ENCODE measurements at regions not wholly inside any gene's neighbourhood (a gene's known extent, or its start where the extent isn't known, plus 50 kb on each side); places are given as distances from the start of the nearest gene placed in this dataset.
A peak's percentile ranks its signal among the peaks of the same experiment; 100 is the strongest.

- TF ChIP-seq ZNF462 (CRISPR knock-in tag; IDR thresholded peaks at IDR 0.05): no peak
- TF ChIP-seq, protein P1, sequence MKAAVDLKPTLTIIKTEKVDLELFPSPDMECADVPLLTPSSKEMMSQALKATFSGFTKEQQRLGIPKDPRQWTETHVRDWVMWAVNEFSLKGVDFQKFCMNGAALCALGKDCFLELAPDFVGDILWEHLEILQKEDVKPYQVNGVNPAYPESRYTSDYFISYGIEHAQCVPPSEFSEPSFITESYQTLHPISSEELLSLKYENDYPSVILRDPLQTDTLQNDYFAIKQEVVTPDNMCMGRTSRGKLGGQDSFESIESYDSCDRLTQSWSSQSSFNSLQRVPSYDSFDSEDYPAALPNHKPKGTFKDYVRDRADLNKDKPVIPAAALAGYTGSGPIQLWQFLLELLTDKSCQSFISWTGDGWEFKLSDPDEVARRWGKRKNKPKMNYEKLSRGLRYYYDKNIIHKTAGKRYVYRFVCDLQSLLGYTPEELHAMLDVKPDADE (IDR thresholded peaks at IDR 0.05): no peak
Measured at GRCh38 chr13:80113714-80114454, 227.0 kb downstream of the SPRY2 start (continued).

GRCh38 chr13:80109303-80109702 lies 231.6 kb downstream of the SPRY2 start:
- 0 out of 2 replicates have a peak overlapping the region, but pooled peaks have one; percentile 72 for H2AFZ ChIP-seq

More at GRCh38 chr13:80109303-80109702, 231.6 kb downstream of the SPRY2 start:
- Histone ChIP-seq H3K79me2 (replicated peaks; ENCODE audit: insufficient read depth) (no peaks in the 10 kb centered on the region), H3K4me3 (no peak overlapping the region), H3K27ac (ENCODE audit: low read depth) (no peak overlapping the region), H3K4me2 (no peak overlapping the region), H3K4me1 (ENCODE audit: insufficient read depth) (no peaks in the 10 kb centered on the region), H4K20me1 (replicated peaks; ENCODE audit: insufficient read depth) (no peaks in the 10 kb centered on the region), H3K36me3 (ENCODE audit: insufficient read depth) (no peaks in the 10 kb centered on the region), H3K9me2 (ENCODE audit: insufficient read depth) (no peaks in the 10 kb centered on the region; the same call in 1 of the 2 replicates), H3F3A (replicated peaks; ENCODE audit: low read depth) (no peaks in the 10 kb centered on the region), H3K27me3 (ENCODE audit: insufficient read depth) (no peaks in the 10 kb centered on the region)
- DNase-seq (ENCODE audit: low spot score): no peak
- TF ChIP-seq CREB1 (CRISPR knock-in tag; IDR thresholded peaks at IDR 0.05; ENCODE audit: low read depth): no peak
- TF ChIP-seq JUNB (IDR thresholded peaks at IDR 0.05; ENCODE audit: unreplicated experiment): no peak
- TF ChIP-seq ZNF114 (CRISPR knock-in tag; IDR thresholded peaks at IDR 0.05): no peak
- TF ChIP-seq, protein P2, sequence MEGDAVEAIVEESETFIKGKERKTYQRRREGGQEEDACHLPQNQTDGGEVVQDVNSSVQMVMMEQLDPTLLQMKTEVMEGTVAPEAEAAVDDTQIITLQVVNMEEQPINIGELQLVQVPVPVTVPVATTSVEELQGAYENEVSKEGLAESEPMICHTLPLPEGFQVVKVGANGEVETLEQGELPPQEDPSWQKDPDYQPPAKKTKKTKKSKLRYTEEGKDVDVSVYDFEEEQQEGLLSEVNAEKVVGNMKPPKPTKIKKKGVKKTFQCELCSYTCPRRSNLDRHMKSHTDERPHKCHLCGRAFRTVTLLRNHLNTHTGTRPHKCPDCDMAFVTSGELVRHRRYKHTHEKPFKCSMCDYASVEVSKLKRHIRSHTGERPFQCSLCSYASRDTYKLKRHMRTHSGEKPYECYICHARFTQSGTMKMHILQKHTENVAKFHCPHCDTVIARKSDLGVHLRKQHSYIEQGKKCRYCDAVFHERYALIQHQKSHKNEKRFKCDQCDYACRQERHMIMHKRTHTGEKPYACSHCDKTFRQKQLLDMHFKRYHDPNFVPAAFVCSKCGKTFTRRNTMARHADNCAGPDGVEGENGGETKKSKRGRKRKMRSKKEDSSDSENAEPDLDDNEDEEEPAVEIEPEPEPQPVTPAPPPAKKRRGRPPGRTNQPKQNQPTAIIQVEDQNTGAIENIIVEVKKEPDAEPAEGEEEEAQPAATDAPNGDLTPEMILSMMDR (conservative IDR thresholded peaks at IDR 0.05; ENCODE audit: low read depth in 2 of 2): no peak
- TF ChIP-seq EZH2phosphoT487 (IDR thresholded peaks at IDR 0.05; ENCODE audit: unreplicated experiment): no peak
- no peak for TF ChIP-seq POLR2AphosphoS5 (IDR thresholded peaks at IDR 0.05; ENCODE audit: low read depth)
- no peak for TF ChIP-seq EZH2 (IDR thresholded peaks at IDR 0.05; ENCODE audit: low read depth, unreplicated experiment)
- no peak for ATAC-seq
- no peak overlapping the region for H3K4me3 Mint-ChIP-seq
- no peak overlapping the region for H3K27ac Mint-ChIP-seq
- H3K9me3 Mint-ChIP-seq: no peaks in the 10 kb centered on the region
- no peaks in the 10 kb centered on the region for H3K27me3 Mint-ChIP-seq (ENCODE audit: insufficient read depth, low read depth, poor library complexity)
- no peaks in the 10 kb centered on the region for H3K36me3 Mint-ChIP-seq (ENCODE audit: low read depth)
- no peaks in the 10 kb centered on the region for H3K4me1 Mint-ChIP-seq

All from GM23338 (cell line).